NCI-H226 (cell line): ENCODE measurements at regions not wholly inside any gene's neighbourhood (a gene's known extent, or its start where the extent isn't known, plus 50 kb on each side); places are given as distances from the start of the nearest gene placed in this dataset.

Experiments
- DNase-seq: peaks from one replicate; pipeline ENCODE4 v3.0.0-alpha.2; 2015

- no peak for DNase-seq
Observed at GRCh38 chr4:127036296-127036695, 596.5 kb upstream of the INTU start.

- DNase-seq: no peak
Observed at GRCh38 chr4:127045861-127046260, 586.9 kb upstream of the INTU start.

- DNase-seq: peak; percentile 7
Observed at GRCh38 chr4:127047930-127048329, 584.8 kb upstream of the INTU start.

GRCh38 chr4:127048376-127049044 lies 584.2 kb upstream of the INTU start:
- DNase-seq: no peak

- peak; percentile 38 for DNase-seq
Observed at GRCh38 chr4:127049526-127049925, 583.2 kb upstream of the INTU start.

- DNase-seq: no peak
Observed at GRCh38 chr4:127052742-127053141, 580.0 kb upstream of the INTU start.

GRCh38 chr4:127055357-127055756 lies 577.4 kb upstream of the INTU start:
- DNase-seq: no peak

- DNase-seq: no peak
Observed at GRCh38 chr4:127069675-127070074, 563.1 kb upstream of the INTU start.

GRCh38 chr4:127071443-127071842 lies 561.3 kb upstream of the INTU start:
- no peak for DNase-seq

- no peak for DNase-seq
Observed at GRCh38 chr4:127080141-127080540, 552.6 kb upstream of the INTU start.

- DNase-seq: no peak
Observed at GRCh38 chr4:127081041-127081440, 551.7 kb upstream of the INTU start.

- DNase-seq: no peak
Observed at GRCh38 chr4:127082986-127083385, 549.8 kb upstream of the INTU start.

GRCh38 chr4:127084666-127085065 lies 548.1 kb upstream of the INTU start:
- no peak for DNase-seq

- DNase-seq: no peak
Observed at GRCh38 chr4:127097061-127097460, 535.7 kb upstream of the INTU start.

GRCh38 chr4:127102361-127102760 lies 530.4 kb upstream of the INTU start:
- DNase-seq: no peak

- DNase-seq: no peak
Observed at GRCh38 chr4:127103681-127104115, 529.1 kb upstream of the INTU start.

GRCh38 chr4:127113844-127114362 lies 518.9 kb upstream of the INTU start:
- DNase-seq: no peak

- no peak for DNase-seq
Observed at GRCh38 chr4:127118681-127119080, 514.1 kb upstream of the INTU start.

- no peak for DNase-seq
Observed at GRCh38 chr4:127120441-127121090, 512.2 kb upstream of the INTU start.

- DNase-seq: no peak
Observed at GRCh38 chr4:127124919-127125318, 507.8 kb upstream of the INTU start.

GRCh38 chr4:127126718-127127117 lies 506.0 kb upstream of the INTU start:
- DNase-seq: no peak

- DNase-seq: no peak
Observed at GRCh38 chr4:127131527-127131926, 501.2 kb upstream of the INTU start.

- no peak for DNase-seq
Observed at GRCh38 chr4:127134490-127134889, 498.3 kb upstream of the INTU start.

GRCh38 chr4:127138586-127138985 lies 494.2 kb upstream of the INTU start:
- no peak for DNase-seq
